ENCODE measurements at regions not wholly inside any gene's neighbourhood (a gene's known extent, or its start where the extent isn't known, plus 50 kb on each side); places are given as distances from the start of the nearest gene placed in this dataset.
A peak's percentile ranks its signal among the peaks of the same experiment; 100 is the strongest.

DNA sequence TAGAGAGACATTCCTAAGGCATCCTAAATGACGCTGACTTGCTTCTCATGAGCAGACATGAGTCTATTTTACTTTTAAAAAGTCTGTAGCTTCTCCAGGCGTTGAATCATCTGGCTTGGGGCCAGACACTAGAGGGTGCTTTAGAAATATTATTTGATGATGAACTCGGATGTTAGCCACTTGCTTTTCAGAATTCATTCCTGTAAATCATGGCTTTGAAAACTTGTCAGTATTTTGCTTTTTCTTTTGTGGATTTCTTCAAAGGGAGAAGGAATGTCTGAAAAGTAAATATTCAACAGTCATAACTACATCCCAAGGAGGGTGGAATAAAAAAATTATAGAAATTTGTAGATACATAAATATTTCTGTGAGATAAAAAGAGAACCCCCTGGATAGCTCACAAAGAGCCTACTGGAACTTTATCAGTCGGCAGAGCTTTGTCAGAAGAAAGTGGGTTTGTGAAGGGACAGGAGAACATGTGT lies 370.8 kb downstream of the OSR1 start:
- peak in 2 of 3 donors; percentile 42 to 47 for TF ChIP-seq POLR2AphosphoS5 (IDR thresholded peaks at IDR 0.05)
- no peak for TF ChIP-seq POLR2A (IDR thresholded peaks at IDR 0.05)
- TF ChIP-seq, protein P1, sequence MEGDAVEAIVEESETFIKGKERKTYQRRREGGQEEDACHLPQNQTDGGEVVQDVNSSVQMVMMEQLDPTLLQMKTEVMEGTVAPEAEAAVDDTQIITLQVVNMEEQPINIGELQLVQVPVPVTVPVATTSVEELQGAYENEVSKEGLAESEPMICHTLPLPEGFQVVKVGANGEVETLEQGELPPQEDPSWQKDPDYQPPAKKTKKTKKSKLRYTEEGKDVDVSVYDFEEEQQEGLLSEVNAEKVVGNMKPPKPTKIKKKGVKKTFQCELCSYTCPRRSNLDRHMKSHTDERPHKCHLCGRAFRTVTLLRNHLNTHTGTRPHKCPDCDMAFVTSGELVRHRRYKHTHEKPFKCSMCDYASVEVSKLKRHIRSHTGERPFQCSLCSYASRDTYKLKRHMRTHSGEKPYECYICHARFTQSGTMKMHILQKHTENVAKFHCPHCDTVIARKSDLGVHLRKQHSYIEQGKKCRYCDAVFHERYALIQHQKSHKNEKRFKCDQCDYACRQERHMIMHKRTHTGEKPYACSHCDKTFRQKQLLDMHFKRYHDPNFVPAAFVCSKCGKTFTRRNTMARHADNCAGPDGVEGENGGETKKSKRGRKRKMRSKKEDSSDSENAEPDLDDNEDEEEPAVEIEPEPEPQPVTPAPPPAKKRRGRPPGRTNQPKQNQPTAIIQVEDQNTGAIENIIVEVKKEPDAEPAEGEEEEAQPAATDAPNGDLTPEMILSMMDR (IDR thresholded peaks at IDR 0.05): no peak
